ENCODE measurements at regions not wholly inside any gene's neighbourhood (a gene's known extent, or its start where the extent isn't known, plus 50 kb on each side); places are given as distances from the start of the nearest gene placed in this dataset.

DNA sequence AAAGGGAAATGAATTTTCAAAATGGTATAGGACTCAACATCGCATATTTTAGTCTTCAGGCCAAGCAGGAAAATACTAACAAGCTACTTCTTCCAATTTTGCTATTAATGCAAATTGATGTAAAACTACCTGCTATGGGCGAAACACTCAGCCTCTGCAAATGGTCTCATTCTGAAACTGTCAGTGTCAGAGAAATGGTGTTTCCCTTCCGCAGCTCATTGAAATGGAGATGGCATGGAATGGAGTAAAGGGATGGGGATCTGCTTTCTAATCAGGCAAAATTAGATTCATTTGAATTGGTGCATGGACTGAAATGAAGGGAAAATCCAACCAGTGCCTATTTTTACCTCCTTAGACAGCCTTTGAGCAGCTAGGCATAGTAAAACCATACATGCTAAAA is 80.4 kb upstream of the EEA1 start:
- Histone ChIP-seq H3K27ac (no peak overlapping the region), H3K36me3 (no peaks in the 10 kb centered on the region), H3K4me3 (no peak overlapping the region), H4K20me1 (no peaks in the 10 kb centered on the region), H3K4me2 (no peak overlapping the region), H3K9me3 (replicated peaks in 1 of 11) (no peaks in the 10 kb centered on the region), H3K9ac (no peak overlapping the region), H3K27me3 (no peaks in the 10 kb centered on the region), H3K4me1 (no peaks in the 10 kb centered on the region)
- TF ChIP-seq Cebpa-rat (IDR thresholded peaks at IDR 0.05), result no peak

- Histone ChIP-seq H3K4me3 (no peak overlapping the region), H3K36me3 (no peaks in the 10 kb centered on the region), H3K27ac (no peak overlapping the region), H3K9me3 (replicated peaks in 1 of 11) (no peaks in the 10 kb centered on the region), H3K4me2 (no peak overlapping the region), H3K4me1 (no peaks in the 10 kb centered on the region), H4K20me1 (no peaks in the 10 kb centered on the region), H3K9ac (no peak overlapping the region), H3K27me3 (no peaks in the 10 kb centered on the region)
- no peak for TF ChIP-seq Cebpa-rat (IDR thresholded peaks at IDR 0.05)
Observed at GRCh38 chr12:93010461-93010860, 81.4 kb upstream of the EEA1 start.

DNA sequence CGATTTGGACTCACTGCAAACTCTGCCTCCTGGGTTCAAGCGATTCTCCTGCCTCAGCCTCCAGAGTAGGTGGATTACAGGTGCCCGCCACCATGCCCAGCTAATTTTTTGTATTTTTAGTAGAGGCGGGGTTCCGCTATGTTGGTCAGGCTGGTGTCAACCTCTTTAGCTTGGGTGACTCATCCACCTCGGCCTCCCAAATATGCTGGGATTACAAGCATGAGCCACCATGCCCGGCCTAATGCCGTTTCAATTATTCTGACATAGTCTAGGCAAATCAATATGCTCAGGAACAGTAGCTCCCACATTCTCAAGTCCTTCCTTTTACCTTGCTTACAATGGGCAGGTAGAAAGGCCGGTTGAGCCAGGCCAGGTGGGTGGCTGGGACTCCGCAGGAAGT is 82.0 kb upstream of the EEA1 start:
- H3K4me1 ChIP-seq, result no peaks in the 10 kb centered on the region
- no peaks in the 10 kb centered on the region for H3K27me3 ChIP-seq
- no peak overlapping the region for H3K4me2 ChIP-seq

GRCh38 chr12:93015871-93016751 is 87.0 kb upstream of the EEA1 start:
- Histone ChIP-seq H3K27ac (no peak overlapping the region), H4K20me1 (no peaks in the 10 kb centered on the region), H3K4me2 (no peak overlapping the region), H3K27me3 (no peaks in the 10 kb centered on the region), H3K4me3 (no peak overlapping the region), H3K4me1 (no peaks in the 10 kb centered on the region), H3K36me3 (no peaks in the 10 kb centered on the region), H3K9me3 (replicated peaks in 1 of 11) (no peaks in the 10 kb centered on the region), H3K9ac (no peak overlapping the region)
- TF ChIP-seq Cebpa-rat (IDR thresholded peaks at IDR 0.05), result no peak

More for the DNA sequence above, 82.0 kb upstream of the EEA1 start:
- H3K4me3 ChIP-seq, result no peak overlapping the region
- no peak for TF ChIP-seq Cebpa-rat (IDR thresholded peaks at IDR 0.05)
- no peaks in the 10 kb centered on the region for H3K36me3 ChIP-seq
- no peaks in the 10 kb centered on the region for H4K20me1 ChIP-seq
- no peak overlapping the region for H3K27ac ChIP-seq
- H3K9me3 ChIP-seq (replicated peaks in 1 of 11), result no peaks in the 10 kb centered on the region
- H3K9ac ChIP-seq, result no peak overlapping the region

DNA sequence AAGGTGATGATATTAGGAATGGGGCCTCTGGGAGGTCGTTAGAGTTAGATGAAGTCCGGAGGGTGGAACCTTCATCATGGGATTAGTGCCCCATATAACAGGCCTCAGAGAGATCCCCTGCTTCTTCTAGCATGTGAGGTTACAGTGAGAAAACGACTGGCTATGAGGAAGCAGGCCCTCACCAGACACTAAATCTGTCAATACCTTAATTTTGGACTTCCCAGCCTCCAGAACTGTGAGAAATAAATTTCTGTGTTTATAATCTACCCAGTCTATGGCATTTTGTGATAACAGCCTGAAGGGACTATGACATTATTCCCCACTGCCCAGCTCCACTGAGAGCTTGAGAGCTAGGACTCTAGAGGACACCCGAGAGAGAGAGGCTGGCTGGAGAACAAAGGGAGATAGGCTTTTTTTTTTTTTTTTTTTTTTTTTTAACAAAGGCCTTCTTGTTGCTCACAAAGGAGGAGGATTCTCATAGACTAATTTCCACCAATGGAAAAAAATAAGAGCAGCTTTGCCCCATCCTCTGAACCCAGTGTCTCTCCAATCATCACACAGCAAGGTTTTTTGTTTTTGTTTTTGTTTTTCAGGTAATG is 87.8 kb upstream of the EEA1 start:
- Histone ChIP-seq H3K9me3 (replicated peaks in 1 of 11) (no peaks in the 10 kb centered on the region), H4K20me1 (no peaks in the 10 kb centered on the region), H3K4me3 (no peak overlapping the region), H3K36me3 (no peaks in the 10 kb centered on the region), H3K4me2 (no peak overlapping the region), H3K27ac (no peak overlapping the region), H3K9ac (no peak overlapping the region), H3K27me3 (no peaks in the 10 kb centered on the region), H3K4me1 (no peaks in the 10 kb centered on the region)
- TF ChIP-seq Cebpa-rat (IDR thresholded peaks at IDR 0.05), result no peak

GRCh38 chr12:93018610-93019009 is 89.5 kb upstream of the EEA1 start:
- no peak overlapping the region for H3K4me2 ChIP-seq
- no peak overlapping the region for H3K27ac ChIP-seq
- no peaks in the 10 kb centered on the region for H3K9me3 ChIP-seq (replicated peaks in 1 of 11)
- no peaks in the 10 kb centered on the region for H4K20me1 ChIP-seq
- H3K36me3 ChIP-seq, result no peaks in the 10 kb centered on the region
- H3K4me3 ChIP-seq, result no peak overlapping the region
- H3K9ac ChIP-seq, result no peak overlapping the region
- H3K27me3 ChIP-seq, result no peaks in the 10 kb centered on the region
- TF ChIP-seq Cebpa-rat (IDR thresholded peaks at IDR 0.05), result no peak
- no peaks in the 10 kb centered on the region for H3K4me1 ChIP-seq

DNA sequence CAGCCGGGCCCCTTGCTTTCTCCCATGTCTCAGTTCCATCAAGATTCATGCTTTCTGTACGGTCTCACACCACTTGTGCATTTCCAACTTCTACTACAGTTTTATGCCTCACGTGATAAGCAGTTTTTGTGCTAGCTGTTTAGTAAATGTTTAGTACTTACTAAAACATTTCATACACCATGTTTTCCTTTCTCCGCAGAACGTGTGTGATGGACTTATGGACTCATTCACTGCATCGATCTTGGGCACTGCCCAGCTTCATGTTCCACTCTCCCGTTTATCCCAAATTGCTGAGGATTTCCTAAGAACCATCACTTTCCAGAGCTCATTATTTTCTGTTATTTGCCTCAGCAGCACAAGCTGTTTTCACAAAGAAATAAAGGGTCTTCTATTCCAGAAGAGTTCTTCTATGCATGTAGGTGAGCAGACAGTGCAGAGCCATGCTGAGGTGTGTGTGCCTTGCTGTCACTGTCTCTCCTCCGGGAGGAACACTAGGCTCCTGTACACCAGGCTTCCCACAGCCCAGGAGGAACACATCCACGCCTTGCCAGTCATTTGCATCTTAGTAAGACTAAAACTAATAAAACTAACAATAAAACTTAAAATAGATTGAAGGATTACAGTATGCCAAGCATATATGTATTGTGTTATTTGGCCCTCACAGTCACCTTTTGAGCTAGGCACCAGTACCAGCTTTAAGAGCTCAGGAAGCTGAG is 90.3 kb upstream of the EEA1 start:
- Histone ChIP-seq H3K4me1 (no peaks in the 10 kb centered on the region), H3K27ac (no peak overlapping the region), H3K4me3 (no peak overlapping the region), H3K27me3 (no peaks in the 10 kb centered on the region), H3K9ac (no peak overlapping the region), H4K20me1 (no peaks in the 10 kb centered on the region), H3K9me3 (replicated peaks in 1 of 11) (no peaks in the 10 kb centered on the region), H3K36me3 (no peaks in the 10 kb centered on the region), H3K4me2 (no peak overlapping the region)
- no peak for TF ChIP-seq Cebpa-rat (IDR thresholded peaks at IDR 0.05)

- TF ChIP-seq Cebpa-rat (IDR thresholded peaks at IDR 0.05), result no peak
- Histone ChIP-seq H3K27me3 (no peaks in the 10 kb centered on the region), H3K9ac (no peak overlapping the region), H3K27ac (no peak overlapping the region), H3K4me2 (no peak overlapping the region), H3K4me1 (no peaks in the 10 kb centered on the region), H4K20me1 (no peaks in the 10 kb centered on the region), H3K36me3 (no peaks in the 10 kb centered on the region), H3K4me3 (no peak overlapping the region), H3K9me3 (replicated peaks in 1 of 11) (no peaks in the 10 kb centered on the region)
Observed at GRCh38 chr12:93019975-93020630, 91.0 kb upstream of the EEA1 start.
